Panc1 (cell line): ENCODE measurements at regions not wholly inside any gene's neighbourhood (a gene's known extent, or its start where the extent isn't known, plus 50 kb on each side); places are given as distances from the start of the nearest gene placed in this dataset.

Source experiments
- ATAC-seq: fragments of 200-7000 bp; cut with Tn5 transposase; 2 replicates; pipeline ENCODE4 v1.9.1; 2020; ENCODE audit warnings: mild to moderate bottlenecking, moderate library complexity
- BruUV-seq: library from RNA; stranded (reverse); fragments of 400-500 nt; replicated peaks from 2 replicates; lab custom pipeline; 2021; lab: Mats Ljungman, UMichigan
- CTCF ChIA-PET: fragments of 300-600 bp; sonication (Branson Sonifier 250); formaldehyde crosslinking; loops from one replicate; lab custom pipeline; 2022; ENCODE audit warnings: antibody characterized with exemption; lab: Charles Lee
- POLR2A ChIA-PET: fragments of 300-600 bp; sonication (Branson Sonifier 250); formaldehyde crosslinking; loops from one replicate; lab custom pipeline; 2022; ENCODE audit warnings: antibody characterized with exemption; lab: Charles Lee
- DNase-seq: peaks from one replicate; pipeline ENCODE4 v3.0.0-alpha.2; 2010; ENCODE audit warnings: low read depth, low spot score
- H3K27ac ChIP-seq: 2 replicates; pipeline ENCODE4 v1.5.1; 2011; ENCODE audit warnings: mild to moderate bottlenecking, low read length, inconsistent platforms
- H3K27me3 ChIP-seq: fragments of 200-500 bp; sonication (Bioruptor generic); 2 replicates; pipeline ENCODE4 v1.6.0; 2014; ENCODE audit warnings: low read length, inconsistent platforms; ENCODE audit not compliant: control insufficient read depth, insufficient read depth
- H3K36me3 ChIP-seq: fragments of 200-500 bp; sonication (Bioruptor generic); 2 replicates; pipeline ENCODE4 v1.5.1; 2014; ENCODE audit warnings: inconsistent platforms, mild to moderate bottlenecking, low read length, moderate library complexity; ENCODE audit not compliant: control insufficient read depth, insufficient read depth
- H3K4me1 ChIP-seq: 2 replicates; pipeline ENCODE4 v1.5.1; 2011; ENCODE audit warnings: inconsistent platforms, mild to moderate bottlenecking, low read length, moderate library complexity; ENCODE audit not compliant: control insufficient read depth, insufficient read depth
- H3K4me3 ChIP-seq, 2 experiments: 2 replicates each; pipeline ENCODE4 v1.5.1; 2011 to 2012; ENCODE audit warnings: low read depth in 2 of 2, low read length in 2 of 2, mild to moderate bottlenecking in 2 of 2, inconsistent platforms in 1 of 2, moderate library complexity in 1 of 2
- H3K9me3 ChIP-seq: fragments of 200-500 bp; sonication (Bioruptor generic); 2 replicates; pipeline ENCODE4 v1.5.1; 2014; ENCODE audit warnings: low read depth, mild to moderate bottlenecking, inconsistent platforms, low read length, moderate library complexity; ENCODE audit not compliant: control insufficient read depth, insufficient read depth
- CTCF ChIP-seq: fragments of 450-650 bp; IDR thresholded peaks from 2 replicates; pipeline ENCODE4 v1.5.1; 2017; ENCODE audit warnings: mild to moderate bottlenecking
- POLR2AphosphoS5 ChIP-seq: IDR thresholded peaks from 2 replicates; pipeline ENCODE4 v1.6.1; 2012; ENCODE audit warnings: mild to moderate bottlenecking, low read depth, low read length, moderate library complexity
- REST ChIP-seq, 2 experiments: IDR thresholded peaks; 2 replicates each; pipeline ENCODE4 v1.6.1; 2011 to 2012; ENCODE audit warnings: low read depth in 2 of 2, control low read depth in 1 of 2, low read length in 1 of 2, mild to moderate bottlenecking in 1 of 2, moderate library complexity in 1 of 2; ENCODE audit not compliant: insufficient read depth in 1 of 2
- SIN3A ChIP-seq: IDR thresholded peaks from 2 replicates; pipeline ENCODE4 v1.6.1; 2012; ENCODE audit warnings: low read depth, mild to moderate bottlenecking, low read length, moderate library complexity, borderline replicate concordance; ENCODE audit not compliant: insufficient read depth
- TCF7L2 ChIP-seq: IDR thresholded peaks from 2 replicates; pipeline ENCODE4 v1.6.1; 2011; ENCODE audit warnings: mild to moderate bottlenecking, low read depth, low read length, inconsistent platforms
- in situ Hi-C: cut with HindIII; loops from 2 replicates; pipeline ENCODE4 v1.10.0; 2016; ENCODE audit warnings: low sequenced_read_pairs, low pct_unique_long_range_greater_than_20kb
- intact Hi-C: fragments of 100-400 bp; cut with micrococcal nuclease; formaldehyde crosslinking; loops from one replicate; pipeline ENCODE4 v1.10.0; 2022; ENCODE audit not compliant: unreplicated experiment

GRCh38 chr4:71141125-71141524 is 147.7 kb downstream of the DCK start:
- intact Hi-C loops (no loop called here), in situ Hi-C loops (no loop called here)
- ATAC-seq: no peak
- ChIA-PET POLR2A (no interaction called here), CTCF (no interaction called here)
- TF ChIP-seq TCF7L2: no peak
- no peak for TF ChIP-seq POLR2AphosphoS5
- TF ChIP-seq REST (IDR thresholded peaks at IDR 0.05; ENCODE audit: insufficient read depth in 1 of 2, low read depth in 2 of 2, low read length in 1 of 2): no peak
- no peak for TF ChIP-seq SIN3A
- TF ChIP-seq CTCF: no peak
- no peaks in the 10 kb centered on the region for H3K4me1 ChIP-seq
- no peak overlapping the region for H3K27ac ChIP-seq
- no TSS peak for BruUV-seq
- no peak for DNase-seq
- no peak overlapping the region for H3K4me3 ChIP-seq
- H3K27me3 ChIP-seq: no peaks in the 10 kb centered on the region
- no peaks in the 10 kb centered on the region for H3K36me3 ChIP-seq
- no peaks in the 10 kb centered on the region for H3K9me3 ChIP-seq

DNA sequence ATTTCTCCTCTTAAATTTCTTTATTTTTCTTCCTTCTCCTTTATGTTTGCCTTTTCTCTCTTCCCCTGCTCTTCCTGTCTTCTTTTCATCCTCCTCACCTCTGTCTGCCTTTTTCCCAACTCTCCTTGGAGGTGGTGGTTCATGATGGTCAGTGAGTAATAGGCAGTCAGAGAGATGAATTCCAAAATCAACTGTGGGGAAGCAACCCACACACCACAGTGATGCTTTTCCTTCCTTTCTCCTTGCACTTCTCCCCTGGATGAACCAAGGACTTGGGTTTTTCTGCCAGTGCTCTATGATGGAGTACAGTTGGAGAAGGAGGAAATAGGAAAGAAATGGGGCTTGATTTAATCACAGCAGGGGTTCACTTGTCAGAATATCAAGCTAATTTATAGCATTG is 153.8 kb downstream of the DCK start:
- POLR2A ChIA-PET: no interaction called here
- TF ChIP-seq TCF7L2: no peak
- no peak overlapping the region for H3K4me3 ChIP-seq
- H3K4me1 ChIP-seq: no peaks in the 10 kb centered on the region
- no TSS peak for BruUV-seq
- DNase-seq (no peak), ATAC-seq (no peak)
- no peaks in the 10 kb centered on the region for H3K9me3 ChIP-seq
- H3K27me3 ChIP-seq: no peaks in the 10 kb centered on the region
- H3K36me3 ChIP-seq: no peaks in the 10 kb centered on the region
- intact Hi-C loops (no loop called here), in situ Hi-C loops (no loop called here)
- H3K27ac ChIP-seq: no peak overlapping the region
- CTCF ChIA-PET: no interaction called here

DNA sequence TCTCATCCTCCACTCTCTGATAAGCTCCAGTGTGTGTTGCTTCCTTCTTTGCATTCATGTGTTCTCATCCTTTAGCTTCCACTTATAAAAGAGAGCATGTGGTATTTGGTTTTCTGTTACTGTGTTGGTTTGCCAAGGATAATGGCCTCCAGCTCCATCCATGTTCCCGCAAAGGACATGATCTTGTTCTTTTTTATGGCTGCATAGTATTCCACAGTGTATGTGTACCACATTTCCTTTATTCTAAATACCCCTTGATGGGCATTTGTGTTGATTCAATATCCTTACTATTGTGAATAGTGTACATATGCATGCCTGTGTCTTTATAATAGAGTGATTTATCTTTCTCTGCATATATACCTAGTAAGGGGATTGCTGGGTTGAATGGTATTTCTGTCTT is 155.1 kb downstream of the DCK start:
- no peaks in the 10 kb centered on the region for H3K4me1 ChIP-seq
- intact Hi-C loops (no loop called here), in situ Hi-C loops (no loop called here)
- H3K9me3 ChIP-seq: no peaks in the 10 kb centered on the region
- TF ChIP-seq POLR2AphosphoS5 (no peak), SIN3A (no peak), CTCF (no peak), TCF7L2 (no peak), REST (IDR thresholded peaks at IDR 0.05; ENCODE audit: insufficient read depth in 1 of 2, low read depth in 2 of 2, low read length in 1 of 2) (no peak)
- CTCF ChIA-PET: no interaction called here
- H3K27ac ChIP-seq: no peak overlapping the region
- POLR2A ChIA-PET: no interaction called here
- no peaks in the 10 kb centered on the region for H3K27me3 ChIP-seq
- no peak overlapping the region for H3K4me3 ChIP-seq
- no TSS peak for BruUV-seq
- H3K36me3 ChIP-seq: no peaks in the 10 kb centered on the region
- ATAC-seq (no peak), DNase-seq (no peak)
